HG03060 (cell line): ENCODE measurements at regions not wholly inside any gene's neighbourhood (a gene's known extent, or its start where the extent isn't known, plus 50 kb on each side); places are given as distances from the start of the nearest gene placed in this dataset.

Experiments
- ATAC-seq: cut with Tn5 transposase; IDR thresholded peaks from one replicate; pipeline ENCODE4 v1.9.1; 2021; ENCODE audit warnings: low read depth, moderate number of reproducible peaks; ENCODE audit not compliant: unreplicated experiment

DNA sequence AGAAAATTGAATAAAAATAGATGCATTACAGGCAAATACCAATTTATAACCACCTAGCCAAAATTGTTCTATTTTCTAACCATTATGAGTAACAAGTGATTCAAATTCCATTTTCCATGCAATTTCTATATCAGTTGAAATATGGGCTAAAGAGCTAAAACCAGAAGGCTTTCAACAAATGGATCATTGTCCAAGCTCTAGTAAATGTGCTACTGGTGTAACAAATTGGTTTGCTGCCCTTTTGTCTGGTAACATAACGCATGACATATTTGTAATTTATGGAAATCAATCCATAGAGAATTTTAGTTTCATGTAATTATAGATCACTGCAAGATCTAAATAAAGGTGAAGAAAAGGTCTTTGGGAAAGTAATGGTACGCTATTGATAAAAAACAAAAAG, 708.0 kb upstream of the GRAMD2B start:
- no peak for ATAC-seq

DNA sequence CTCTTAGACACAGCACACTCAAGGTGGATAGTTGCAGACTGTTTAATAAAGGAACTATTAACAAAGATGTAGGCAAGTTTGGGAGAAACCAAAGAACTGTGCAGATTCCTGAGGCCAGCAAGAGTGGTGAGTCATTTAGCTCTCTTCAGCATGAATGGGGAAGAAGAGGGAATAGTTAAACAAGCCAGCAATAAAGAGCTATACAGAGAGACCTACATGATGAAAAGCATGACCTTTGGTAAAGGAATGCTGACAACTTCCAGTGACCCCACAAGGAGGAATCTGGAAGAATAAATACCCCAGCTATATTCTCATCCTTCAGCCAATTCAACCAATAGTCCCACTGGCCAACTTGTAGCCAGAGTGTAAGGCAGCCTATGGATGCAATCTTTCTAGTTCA, 706.0 kb upstream of the GRAMD2B start:
- no peak for ATAC-seq

DNA sequence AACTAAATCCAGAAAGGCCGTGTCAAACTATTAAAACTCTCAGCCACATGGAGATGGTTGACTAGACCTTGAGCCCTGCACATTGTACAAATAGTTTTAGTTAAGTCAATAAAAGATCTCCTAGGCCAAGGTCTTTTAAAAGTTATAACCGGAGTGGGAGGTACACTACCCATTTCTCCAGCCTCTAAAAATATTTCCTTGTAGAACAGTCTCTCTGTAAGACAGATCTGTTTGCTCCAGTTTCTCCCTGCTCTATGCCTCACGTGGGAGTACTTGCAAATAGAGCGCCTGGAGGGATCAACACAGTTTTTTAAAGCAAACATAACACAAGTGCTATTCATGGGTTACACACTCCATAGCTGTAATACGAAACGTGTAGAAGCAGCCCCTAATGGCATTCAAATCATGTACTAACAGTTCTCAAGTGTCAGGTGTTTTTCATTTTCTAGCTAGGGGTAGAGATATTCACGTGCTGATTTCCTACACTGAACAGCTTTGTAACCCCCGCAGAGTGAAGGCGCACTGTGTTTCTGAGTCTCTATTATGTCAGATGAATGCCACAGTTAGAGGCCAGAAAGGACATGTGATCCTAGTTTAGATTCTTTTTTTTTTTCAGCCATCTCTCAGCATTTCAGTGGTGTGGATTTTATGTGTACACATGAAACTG, 703.4 kb upstream of the GRAMD2B start:
- ATAC-seq: no peak

DNA sequence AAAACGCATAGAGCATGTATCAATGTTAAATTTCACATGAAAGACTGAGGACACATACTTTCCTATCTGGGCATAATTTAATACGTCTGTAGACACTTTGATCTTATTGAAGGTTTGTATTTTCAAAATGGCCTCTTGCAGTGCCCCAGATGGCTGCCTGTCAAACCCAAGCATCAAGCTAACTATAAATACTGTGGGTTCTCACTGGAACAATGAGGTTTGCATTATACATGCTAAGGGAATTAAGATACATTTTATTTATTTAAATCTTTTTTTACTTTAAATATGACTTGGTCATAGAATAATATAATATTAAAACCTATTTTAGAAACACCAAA, 702.9 kb upstream of the GRAMD2B start:
- ATAC-seq: no peak

DNA sequence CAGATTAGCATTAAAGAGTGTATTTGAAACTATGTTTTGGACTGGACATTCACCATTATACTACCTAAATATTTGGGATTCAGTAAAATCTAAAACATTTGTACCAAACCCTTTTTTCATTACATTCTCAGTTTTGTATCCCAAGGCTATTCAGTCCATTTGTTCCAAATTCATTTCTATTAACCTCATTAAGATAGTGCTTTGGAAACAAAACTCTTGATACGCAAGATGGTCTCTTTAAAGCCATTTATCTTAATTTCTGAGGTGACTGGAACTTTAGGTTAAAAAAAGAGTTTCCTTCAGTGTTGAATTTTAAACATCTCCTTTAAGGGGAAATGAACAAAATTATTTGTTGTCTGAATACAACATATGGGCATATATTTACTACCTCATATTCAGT, 702.5 kb upstream of the GRAMD2B start:
- ATAC-seq: no peak

DNA sequence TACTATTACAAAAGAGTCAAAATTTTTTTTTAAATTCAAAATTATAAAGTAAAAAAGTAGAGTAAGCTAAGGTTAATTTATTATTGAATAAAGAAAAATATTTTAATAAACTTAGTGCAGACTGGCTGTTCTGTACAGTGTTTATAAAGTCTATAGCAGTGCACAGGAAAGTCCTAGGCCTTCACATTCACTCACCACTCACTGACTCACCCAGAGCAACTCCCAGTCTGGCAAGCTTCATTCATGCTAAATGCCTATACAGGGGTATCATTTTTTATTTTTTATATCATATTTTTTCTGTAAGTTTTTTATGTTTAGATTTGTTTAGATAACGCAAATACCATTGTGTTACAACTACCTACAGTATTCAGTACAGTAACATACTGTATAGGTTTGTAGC, 700.7 kb upstream of the GRAMD2B start:
- no peak for ATAC-seq

DNA sequence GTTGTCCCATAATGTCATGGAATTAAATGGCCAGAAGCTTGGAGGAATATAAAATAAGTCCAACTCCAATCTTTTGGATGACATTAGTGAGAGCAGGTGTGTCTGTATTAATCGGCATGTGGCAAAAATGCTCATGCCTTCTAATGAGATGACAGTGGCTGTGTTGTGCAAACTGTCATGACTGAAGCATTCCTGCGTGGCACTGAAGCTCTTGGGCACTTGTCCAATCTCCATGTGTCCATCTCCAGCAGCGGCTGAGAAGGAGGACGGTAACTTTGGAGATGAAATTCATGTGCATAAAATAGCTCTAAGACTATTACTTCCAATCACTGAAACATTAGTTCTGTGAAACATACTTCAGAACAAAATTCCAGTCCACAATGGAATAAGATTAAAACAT, 697.5 kb upstream of the GRAMD2B start:
- no peak for ATAC-seq

DNA sequence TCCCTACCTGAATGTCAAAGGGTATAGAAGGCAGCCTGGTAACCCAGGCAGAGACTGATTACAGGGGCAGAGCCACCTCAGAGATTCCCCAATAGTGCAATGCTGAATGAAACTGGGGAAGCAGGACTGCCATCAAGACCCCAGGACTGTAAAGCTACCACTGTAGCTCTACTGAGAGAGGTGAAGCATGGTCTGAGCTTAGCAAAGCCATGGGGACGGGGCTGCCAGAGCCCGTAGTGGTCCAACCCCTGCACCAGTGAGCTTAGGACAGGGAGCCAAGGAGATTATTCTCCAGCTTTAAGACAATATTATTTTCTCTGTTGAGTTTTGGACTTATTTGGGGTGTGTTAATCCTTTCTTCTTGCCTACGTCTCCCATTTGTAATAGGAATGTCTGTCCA, 679.3 kb upstream of the GRAMD2B start:
- ATAC-seq: no peak

DNA sequence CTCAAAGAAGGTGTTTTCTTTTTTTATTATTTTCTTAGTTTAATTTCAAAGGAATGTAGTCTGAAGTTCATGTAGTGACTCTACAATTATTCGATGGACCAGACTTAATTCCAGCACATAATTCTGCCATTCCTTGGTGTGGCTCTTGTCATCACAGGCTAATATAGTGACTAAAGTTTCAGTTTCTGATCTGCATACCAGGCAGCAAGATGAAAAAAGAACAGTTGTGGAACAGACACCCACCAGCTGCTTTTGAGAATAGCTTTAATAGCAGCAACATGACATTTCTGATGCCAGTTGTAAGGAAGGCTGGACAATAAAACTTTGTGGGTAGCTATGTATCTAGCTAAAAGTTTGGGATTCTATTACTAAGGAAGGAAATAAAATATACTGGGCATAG, 676.3 kb upstream of the GRAMD2B start:
- ATAC-seq: no peak

DNA sequence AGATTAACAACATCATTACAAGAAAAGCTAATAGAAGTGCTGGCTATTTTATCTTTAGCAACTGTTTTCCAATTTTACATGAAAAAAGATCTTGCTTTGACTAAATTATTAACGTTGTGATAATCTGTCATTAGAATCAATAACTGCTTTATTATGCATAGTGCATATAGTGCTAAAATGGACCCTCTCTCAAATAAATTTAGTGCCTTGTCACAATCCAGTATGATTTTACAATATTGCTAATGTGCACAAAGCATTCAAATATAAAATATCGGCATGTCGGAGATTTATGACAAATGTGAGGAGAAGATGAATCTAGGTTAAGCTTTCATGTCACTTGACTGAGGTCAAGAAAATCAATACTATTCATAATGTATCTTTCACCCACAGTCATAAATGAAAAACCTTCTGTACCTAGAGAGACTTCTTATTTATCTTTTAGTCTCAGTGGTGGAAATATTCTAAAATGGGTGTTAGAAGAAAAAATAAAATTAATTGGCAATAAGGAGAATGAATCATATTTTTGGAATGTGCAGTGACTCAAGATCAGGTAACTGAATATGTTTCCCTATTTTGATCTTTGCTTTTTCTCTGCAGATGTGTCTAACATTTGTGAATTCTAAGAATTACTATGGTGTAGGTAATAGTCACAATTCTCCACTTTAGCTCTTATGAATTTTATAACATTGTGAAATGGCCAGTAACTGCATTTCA, 672.9 kb upstream of the GRAMD2B start:
- ATAC-seq: no peak

DNA sequence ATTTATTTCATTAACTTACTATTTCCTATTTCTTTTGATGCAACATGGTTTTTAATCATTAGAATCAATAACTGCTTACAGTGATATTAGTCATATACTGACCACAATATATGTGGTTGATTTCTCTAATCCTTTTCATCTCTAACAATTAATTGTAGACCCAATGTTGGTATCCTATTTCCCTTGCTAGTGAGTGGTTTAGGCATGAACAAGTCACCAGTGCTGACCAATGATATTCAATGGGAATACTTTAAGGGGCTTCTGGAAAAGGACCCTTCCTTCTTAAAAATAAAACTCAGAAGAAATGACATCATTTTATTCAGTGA, 672.4 kb upstream of the GRAMD2B start:
- no peak for ATAC-seq

DNA sequence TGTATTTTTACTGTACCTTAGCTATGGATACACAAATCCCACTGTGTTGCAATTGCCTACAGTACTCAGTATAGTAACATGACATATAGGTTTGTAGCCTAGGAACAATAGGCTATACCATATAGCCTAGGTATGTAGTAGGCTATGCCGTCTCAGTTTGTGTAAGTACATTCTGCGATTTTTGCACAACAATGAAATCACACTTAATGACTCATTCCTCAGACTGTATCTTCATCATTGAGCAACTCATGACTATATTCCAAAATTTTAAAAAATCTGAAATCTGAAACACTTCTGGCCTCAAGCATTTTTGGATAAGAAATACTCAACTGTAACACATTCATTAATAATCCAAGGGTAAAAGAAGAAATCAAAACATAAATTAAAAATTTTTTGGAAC, 666.8 kb upstream of the GRAMD2B start:
- ATAC-seq: no peak

DNA sequence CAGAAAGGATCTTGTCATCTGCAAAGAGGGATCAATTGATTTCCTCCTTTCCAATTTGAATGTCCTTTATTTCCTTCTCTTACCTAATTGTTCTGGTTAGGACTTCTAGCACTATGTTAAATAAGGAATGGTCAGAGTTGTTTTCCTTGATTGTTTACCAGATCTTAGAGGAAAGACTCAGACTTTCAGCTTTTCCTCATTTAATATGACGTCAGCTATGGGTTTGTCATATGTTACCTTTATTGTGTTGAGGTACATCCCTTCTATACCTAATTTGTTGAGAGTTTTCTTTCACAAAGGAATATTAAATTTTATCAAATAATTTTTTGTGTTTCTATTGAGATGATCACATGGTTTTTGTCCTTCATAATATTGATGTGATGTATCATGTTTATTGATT, 656.5 kb upstream of the GRAMD2B start:
- no peak for ATAC-seq

DNA sequence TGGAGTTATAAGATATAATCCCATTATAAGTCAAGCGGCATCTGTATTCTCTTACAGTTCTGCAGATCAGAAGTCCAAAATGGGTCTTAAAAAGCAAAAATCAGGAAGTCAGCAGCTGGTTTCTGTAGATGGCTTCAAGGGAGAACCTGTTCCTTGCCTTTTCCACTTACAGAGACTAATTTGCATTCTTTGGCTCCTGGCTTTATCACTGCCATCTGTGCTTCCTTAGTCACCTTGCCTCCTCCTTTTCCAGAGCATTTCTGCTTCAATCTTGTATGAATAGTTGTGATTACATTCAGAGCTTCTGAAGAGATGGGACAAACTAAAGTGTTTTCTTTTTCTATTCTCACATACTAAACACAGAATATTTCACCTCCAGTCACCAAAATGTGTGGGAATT, 647.3 kb upstream of the GRAMD2B start:
- ATAC-seq: no peak

DNA sequence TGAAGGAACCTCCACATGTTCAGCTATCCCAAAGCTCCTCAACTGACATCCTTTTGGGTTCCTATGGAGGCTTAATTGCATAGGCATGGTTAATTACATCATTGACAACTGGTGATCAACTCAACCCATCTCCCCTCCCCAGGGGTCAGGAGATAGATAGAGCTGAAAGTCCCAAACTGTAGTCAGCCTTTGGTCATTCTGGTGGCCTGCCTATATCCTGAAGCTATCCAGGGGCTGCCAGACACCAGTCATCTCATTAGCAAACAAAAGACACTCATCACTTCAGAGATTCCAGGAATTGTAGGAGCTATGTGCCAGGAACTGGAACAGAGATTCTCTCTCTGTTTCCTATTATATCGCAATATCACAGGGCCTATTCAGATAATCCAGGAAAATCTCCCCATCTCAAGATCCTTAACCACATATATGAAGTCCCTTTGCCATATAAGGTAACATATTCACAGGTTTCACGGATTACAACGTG, 646.5 kb upstream of the GRAMD2B start:
- ATAC-seq: no peak

DNA sequence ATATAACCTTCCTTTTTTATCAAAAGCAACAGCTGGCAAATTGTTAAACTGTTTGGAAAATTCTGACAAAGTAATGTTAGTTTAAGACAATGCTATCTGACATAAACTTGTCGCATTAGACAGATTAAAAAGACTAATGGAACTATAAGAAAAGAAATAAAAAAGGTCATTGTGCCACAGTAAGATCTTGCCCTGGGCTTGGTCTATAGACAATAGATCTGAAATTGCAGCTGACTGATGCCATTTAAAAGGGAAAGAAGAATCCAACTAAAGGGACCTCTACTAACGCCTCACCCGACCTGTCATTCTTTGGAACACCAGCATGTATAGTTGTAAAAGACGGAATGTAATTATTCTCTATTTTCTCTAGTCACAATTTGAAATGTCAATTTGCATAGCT, 644.4 kb upstream of the GRAMD2B start:
- no peak for ATAC-seq

DNA sequence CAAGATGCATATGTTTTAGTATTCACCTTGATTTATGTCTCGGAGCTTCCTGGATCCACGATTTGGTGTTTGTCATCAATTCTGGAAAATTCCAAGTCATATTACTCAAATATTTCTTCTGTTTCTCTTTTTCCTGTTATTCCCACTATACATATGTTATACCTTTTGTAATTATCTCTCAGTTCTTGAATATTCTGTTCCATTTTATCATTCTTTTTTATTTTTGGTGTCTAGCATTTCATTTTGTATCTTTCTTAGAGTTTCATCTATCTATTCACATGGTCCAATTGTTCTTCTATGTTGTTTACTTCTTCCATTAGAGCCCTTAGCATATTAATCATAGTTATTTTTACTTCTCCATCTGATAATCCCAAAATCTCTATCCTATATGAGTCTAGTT, 637.8 kb upstream of the GRAMD2B start:
- no peak for ATAC-seq

DNA sequence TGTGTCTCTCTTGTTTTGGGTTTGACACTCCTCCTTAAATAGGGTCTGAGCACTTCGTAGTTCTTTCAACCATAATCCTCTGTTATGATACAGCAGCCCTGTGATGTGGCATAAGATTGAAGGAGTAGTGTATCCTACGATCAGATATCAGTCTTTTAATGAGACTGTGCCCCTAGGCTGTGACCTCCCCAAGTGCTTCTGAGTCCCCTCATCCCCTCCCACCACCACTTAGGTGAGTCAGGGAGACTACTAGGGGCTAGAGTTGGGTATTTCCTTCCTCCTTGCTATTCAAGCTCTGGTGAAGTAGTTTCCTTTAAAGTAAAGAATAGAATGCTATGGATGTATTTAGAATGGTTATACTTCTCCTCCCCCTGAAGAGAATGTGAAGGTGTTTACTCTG, 637.2 kb upstream of the GRAMD2B start:
- no peak for ATAC-seq

DNA sequence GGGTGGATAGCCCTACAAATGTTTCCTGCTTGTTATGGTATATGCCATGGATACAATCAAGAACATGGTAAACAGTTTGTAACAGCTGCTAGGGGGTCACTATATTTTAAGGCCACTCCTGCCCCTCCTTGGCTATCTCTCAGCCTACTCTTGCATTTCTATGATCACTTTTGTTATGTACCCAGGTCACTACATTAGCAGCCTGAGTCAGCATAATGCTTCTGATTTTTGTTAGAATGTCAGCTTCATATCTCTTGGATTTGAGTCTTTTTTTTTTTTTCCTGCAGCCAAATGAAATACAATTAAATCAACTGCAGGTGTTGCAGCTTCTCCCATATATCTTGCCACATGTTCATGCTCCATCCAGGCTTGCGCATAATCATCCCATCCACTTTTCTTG, 629.7 kb upstream of the GRAMD2B start:
- ATAC-seq: no peak

DNA sequence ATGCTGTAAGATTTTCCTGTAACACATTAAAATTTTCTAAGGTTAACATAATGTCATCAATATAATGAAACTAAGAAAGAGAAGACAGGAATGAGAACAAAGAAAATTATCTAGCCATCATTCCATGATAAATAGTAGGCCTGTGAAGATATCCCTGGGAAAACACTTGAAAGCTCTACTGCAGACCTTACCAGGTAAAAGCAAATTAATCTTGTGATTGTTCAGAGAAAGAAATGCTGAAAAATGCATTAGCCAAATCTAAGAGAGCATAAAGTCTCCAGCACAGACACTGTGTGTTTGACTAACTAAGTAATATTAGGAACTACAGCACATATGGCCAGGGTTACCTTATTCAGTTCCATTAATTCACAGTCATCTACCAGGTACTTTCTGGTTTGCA, 628.3 kb upstream of the GRAMD2B start:
- no peak for ATAC-seq

DNA sequence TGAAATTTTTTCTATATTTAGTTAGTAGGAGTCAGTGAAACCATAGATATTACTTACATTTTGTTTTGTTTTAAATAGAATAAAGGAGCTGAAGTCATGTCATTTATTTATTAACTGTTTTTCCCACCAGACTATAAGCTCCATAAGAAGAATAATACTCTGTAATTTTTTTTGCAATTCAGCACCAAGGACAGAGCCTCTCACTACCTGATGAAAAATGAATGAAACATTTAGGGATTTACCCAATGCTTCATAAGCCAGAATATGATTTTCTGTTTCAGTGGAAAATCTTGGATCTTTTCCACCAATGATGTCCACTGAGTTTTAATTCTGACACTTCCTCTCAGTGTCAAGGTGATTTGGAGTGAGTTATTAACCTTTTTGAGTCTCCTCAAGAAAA, 624.9 kb upstream of the GRAMD2B start:
- no peak for ATAC-seq

DNA sequence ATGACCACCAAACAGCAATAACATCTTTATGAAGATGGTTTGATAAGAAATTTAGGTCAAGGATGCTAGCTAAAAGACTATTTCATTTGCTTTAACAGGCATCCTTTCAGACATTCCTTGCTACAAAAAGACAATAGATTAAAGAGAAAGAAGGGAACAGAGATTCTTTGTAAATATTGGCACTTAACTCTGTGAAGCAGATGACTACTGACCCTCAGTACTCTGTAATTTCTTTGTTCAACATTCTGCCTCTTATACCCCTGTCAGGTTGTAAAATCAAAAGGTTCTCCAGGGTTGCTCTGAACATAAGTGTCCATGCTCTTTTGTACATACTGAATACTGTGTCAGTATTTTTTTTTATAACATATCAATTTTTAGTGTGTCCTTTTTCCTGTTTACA, 610.6 kb upstream of the GRAMD2B start:
- ATAC-seq: no peak
